ENCODE measurements at regions not wholly inside any gene's neighbourhood (a gene's known extent, or its start where the extent isn't known, plus 50 kb on each side); places are given as distances from the start of the nearest gene placed in this dataset.
"Not testable (repeated sequence)": the region's sequence is repeated elsewhere in the genome, so short reads cannot be mapped to it uniquely, and the experiment has no call there.

DNA sequence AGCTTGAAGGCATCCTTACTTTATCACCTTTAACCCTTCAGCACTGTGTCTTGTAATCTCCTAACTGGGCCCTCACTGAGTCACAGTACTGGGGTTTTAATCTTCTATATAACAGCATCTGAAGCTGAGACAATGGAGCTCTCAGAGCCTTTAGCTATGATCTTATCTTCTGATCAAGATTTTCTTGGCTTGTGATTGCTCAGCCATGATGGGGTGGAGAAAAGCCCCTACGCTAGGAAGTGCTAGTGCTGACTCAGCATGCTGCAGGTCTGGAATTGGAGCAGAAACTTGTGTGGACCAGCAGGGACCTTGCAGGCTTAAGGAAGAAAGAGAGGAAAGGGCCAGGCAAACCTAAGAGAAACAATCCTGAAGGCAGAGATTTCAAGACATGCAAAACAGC is 71.7 kb upstream of the EED start:
- DNase-seq (ENCODE audit: extremely low spot score) = no peak
- ChIA-PET CTCF (interaction anchor here (0.8 to 2.5 kb wide), 2 partner anchors 9 kb away, joined by 3 to 13 read pairs; no protein-coding TSS in a partner anchor), POLR2A (no interaction called here)
- no peak for TF ChIP-seq CTCF (IDR thresholded peaks at IDR 0.05; ENCODE audit: control extremely low read depth, extremely low read depth, low read depth, missing control alignments)

DNA sequence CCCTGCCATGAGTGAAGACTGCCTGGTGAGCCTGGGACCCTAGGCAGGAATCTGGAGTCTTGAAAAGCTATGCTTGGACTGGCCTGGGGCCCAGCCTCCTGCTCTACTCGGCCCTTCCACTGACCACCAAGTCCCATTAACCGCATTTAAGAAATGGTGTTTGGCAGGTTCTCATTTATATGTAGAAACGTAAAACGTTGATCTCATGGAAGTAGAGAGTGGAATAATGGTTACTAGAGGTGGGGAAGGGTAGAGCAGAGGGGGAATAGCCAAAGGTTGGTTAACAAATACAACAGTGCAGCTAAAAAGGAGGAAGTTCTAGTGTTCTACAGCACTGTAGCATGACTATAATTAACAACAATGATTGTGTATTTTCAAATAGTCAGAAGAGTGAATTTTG is 72.9 kb upstream of the EED start:
- no peak for TF ChIP-seq CTCF (IDR thresholded peaks at IDR 0.05; ENCODE audit: control extremely low read depth, extremely low read depth, low read depth, missing control alignments)
- DNase-seq (ENCODE audit: extremely low spot score) = no peak
- ChIA-PET CTCF (interaction anchor here (0.7 kb wide), 1 partner anchor 12 kb away, joined by 4 read pairs; no protein-coding TSS in a partner anchor), POLR2A (no interaction called here)

GRCh38 chr11:86167499-86168164 is 76.9 kb upstream of the EED start:
- ChIA-PET POLR2A (no interaction called here), CTCF (interaction anchor here (1.1 to 2.1 kb wide), 3 partner anchors 13 to 26 kb away, joined by 3 to 5 read pairs (median 3); no protein-coding TSS in a partner anchor)
- TF ChIP-seq CTCF (IDR thresholded peaks at IDR 0.05; ENCODE audit: control extremely low read depth, extremely low read depth, low read depth, missing control alignments) = no peak
- no peak for DNase-seq (ENCODE audit: extremely low spot score)

GRCh38 chr11:86166287-86166686 is 78.3 kb upstream of the EED start:
- CTCF ChIA-PET = interaction anchor here (0.9 to 1.5 kb wide), 3 partner anchors 14 to 19 kb away, joined by 3 to 4 read pairs (median 3); no protein-coding TSS in a partner anchor
- POLR2A ChIA-PET; DNase-seq (ENCODE audit: extremely low spot score): not testable (repeated sequence)

DNA sequence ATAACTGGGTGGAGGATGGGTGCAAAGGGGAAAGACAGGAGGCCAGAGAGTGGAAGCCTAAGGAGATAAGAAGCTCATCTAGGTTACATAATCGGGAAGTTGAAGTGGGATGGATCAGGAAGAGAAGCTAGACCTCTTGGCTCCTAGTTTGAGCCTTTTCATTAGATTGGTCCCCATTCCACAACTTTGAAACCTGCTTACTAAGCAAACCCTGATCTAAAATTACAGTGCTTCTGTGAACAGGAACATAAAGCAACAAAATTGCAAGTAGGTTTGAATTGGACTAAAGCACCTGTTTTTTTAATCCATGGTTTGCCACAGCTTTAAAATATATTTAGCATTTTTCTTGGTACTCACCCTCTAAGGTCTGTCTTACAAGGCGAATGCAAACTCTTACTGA is 80.4 kb upstream of the EED start:
- TF ChIP-seq CTCF (IDR thresholded peaks at IDR 0.05; ENCODE audit: control extremely low read depth, extremely low read depth, low read depth, missing control alignments) = no peak
- DNase-seq (ENCODE audit: extremely low spot score) = no peak
- ChIA-PET POLR2A (no interaction called here), CTCF (interaction anchor here (0.8 to 2.3 kb wide), 6 partner anchors 10 to 122 kb away, joined by 3 to 13 read pairs (median 4); no protein-coding TSS in a partner anchor)

DNA sequence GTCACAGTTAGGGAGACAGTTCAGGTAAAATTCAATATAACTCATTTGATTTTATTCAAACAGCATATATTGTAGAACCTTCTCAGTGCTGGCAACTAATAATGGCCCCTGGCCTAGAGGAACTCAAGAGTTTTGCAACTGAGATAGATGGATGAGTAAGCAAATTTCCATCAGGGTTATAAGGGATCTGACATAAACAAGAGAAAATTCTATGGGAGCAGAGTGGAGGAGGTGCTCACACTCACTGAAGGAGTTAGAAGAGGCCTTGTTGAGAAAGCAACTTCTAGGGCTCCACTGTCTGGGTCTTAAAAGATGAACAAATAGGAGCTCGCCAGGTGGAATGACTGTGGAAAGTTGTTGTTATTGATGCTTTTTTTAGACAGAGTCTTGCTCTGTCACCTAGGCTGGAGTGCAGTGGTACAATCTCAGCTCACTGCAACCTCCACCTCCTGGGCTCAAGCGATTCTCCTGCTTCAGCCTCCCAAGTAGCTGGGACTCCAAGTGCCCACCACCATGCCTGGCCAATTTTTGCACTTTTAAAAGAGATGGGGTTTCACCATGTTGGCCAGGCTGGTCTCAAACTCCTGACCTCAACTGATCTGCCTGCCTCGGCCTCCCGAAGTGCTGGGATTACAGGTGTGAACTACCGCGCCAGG is 81.2 kb upstream of the EED start:
- CTCF ChIA-PET = interaction anchor here (0.8 to 2.3 kb wide), 6 partner anchors 10 to 126 kb away, joined by 3 to 13 read pairs (median 3); no protein-coding TSS in a partner anchor
- DNase-seq (ENCODE audit: extremely low spot score); POLR2A ChIA-PET: not testable (repeated sequence)

DNA sequence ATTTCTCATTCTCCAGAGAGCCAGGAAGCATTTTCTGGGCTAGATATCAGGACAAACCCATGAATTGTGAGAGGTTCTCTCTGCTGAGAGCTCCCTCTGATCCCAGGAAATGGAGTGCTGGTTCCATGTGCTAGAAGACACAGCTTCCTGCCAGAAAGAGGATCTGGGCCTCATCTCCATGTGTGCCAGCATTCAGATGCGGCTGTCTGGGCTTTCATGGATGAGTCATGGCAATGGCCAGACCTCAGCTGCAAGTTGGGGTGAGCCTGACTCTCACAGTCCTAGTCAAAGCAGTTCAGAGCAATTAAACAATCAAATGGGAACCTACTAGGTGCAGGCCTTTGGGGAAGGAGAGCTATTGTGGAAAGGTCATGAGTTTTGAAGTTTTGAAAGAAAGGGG is 82.3 kb upstream of the EED start:
- ChIA-PET CTCF (interaction anchor here (0.9 to 2.7 kb wide), 6 partner anchors 10 to 130 kb away, joined by 3 to 10 read pairs (median 4); no protein-coding TSS in a partner anchor), POLR2A (interaction anchor here (0.6 kb wide), 1 partner anchor 153 kb away, joined by 14 read pairs; no protein-coding TSS in a partner anchor)
- DNase-seq (ENCODE audit: extremely low spot score) = no peak
- no peak for TF ChIP-seq CTCF (IDR thresholded peaks at IDR 0.05; ENCODE audit: control extremely low read depth, extremely low read depth, low read depth, missing control alignments)
